A673 (cell line): ENCODE measurements at regions not wholly inside any gene's neighbourhood (a gene's known extent, or its start where the extent isn't known, plus 50 kb on each side); places are given as distances from the start of the nearest gene placed in this dataset.

Experiments used
- CTCF ChIP-seq: fragments of 300-800, 200-600 bp; sonication (generic); conservative IDR thresholded peaks from 2 replicates; pipeline ENCODE4 v1.5.1; 2017; ENCODE audit warnings: low read depth, mild to moderate bottlenecking, antibody characterized with exemption, low read length, moderate library complexity, mixed read lengths
- EZH2 ChIP-seq: fragments of 200-600 bp; sonication (generic); IDR thresholded peaks from 2 replicates; pipeline ENCODE4 v1.6.1; 2017; ENCODE audit warnings: borderline replicate concordance, low read depth, mild to moderate bottlenecking, mixed read lengths, antibody characterized with exemption, low read length; ENCODE audit not compliant: poor library complexity, severe bottlenecking

GRCh38 chr9:96038914-96039313 is 163.4 kb downstream of the ERCC6L2 start:
- TF ChIP-seq CTCF (no peak), EZH2 (no peak)
